LNCaP clone FGC (cell line): ENCODE measurements at regions not wholly inside any gene's neighbourhood (a gene's known extent, or its start where the extent isn't known, plus 50 kb on each side); places are given as distances from the start of the nearest gene placed in this dataset.

Source experiments
- DNase-seq: peaks from one replicate; pipeline ENCODE4 v3.0.0-alpha.2; 2011; ENCODE audit warnings: low read depth
- H3K4me3 ChIP-seq: 2 replicates; pipeline ENCODE4 v1.5.1; 2011; ENCODE audit warnings: mild to moderate bottlenecking, low read depth, low read length, control low read depth
- TF ChIP-seq, protein P1 (sequence below): IDR thresholded peaks from 2 replicates; pipeline ENCODE4 v1.5.1; 2012; ENCODE audit warnings: mild to moderate bottlenecking; ENCODE audit not compliant: control insufficient read depth, insufficient read depth; ENCODE audit errors: extremely low read depth

GRCh38 chr12:83996671-83997070 is 915.9 kb downstream of the SLC6A15 start:
- H3K4me3 ChIP-seq = no peak overlapping the region
- TF ChIP-seq, protein P1, sequence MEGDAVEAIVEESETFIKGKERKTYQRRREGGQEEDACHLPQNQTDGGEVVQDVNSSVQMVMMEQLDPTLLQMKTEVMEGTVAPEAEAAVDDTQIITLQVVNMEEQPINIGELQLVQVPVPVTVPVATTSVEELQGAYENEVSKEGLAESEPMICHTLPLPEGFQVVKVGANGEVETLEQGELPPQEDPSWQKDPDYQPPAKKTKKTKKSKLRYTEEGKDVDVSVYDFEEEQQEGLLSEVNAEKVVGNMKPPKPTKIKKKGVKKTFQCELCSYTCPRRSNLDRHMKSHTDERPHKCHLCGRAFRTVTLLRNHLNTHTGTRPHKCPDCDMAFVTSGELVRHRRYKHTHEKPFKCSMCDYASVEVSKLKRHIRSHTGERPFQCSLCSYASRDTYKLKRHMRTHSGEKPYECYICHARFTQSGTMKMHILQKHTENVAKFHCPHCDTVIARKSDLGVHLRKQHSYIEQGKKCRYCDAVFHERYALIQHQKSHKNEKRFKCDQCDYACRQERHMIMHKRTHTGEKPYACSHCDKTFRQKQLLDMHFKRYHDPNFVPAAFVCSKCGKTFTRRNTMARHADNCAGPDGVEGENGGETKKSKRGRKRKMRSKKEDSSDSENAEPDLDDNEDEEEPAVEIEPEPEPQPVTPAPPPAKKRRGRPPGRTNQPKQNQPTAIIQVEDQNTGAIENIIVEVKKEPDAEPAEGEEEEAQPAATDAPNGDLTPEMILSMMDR = no peak
- no peak for DNase-seq

DNA sequence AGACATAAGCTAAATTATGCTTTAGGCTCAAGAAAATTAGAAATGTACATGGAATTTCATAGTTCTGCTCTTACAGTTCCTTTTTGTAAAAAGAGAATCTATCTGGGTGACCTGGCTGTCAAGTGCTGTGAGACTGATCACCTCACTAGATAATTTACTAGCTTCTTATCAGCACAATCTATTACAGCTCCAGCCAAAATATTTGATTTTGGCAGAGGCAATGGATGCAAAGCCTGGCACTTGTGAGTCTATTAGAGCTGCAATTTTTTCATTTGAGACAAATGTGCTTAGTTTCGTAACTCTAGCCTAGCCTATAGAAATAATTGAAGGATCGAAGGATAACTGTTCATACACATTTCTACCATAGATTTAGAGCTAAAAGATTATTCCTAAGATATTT is 927.5 kb downstream of the SLC6A15 start:
- no peak overlapping the region for H3K4me3 ChIP-seq
- TF ChIP-seq, protein P1 = no peak
- DNase-seq = peak; percentile 42

DNA sequence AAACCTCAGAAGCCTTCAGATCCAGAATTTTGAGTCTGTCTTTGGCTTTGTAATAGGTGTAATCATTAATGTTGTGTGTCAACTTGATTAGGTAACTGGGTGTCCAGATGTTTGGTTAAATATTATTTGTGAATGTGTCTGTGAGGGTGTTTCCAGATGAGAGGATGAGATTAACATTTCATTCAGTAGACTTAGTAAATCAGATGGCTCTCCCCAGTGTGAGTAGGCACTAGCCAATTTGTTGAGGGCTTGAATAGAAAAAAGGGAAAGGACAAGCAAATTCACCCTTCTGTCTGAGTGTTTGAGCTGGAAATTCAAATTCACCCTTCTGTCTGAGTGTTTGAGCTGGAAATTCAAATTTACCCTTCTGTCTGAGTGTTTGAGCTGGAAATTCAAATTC is 932.2 kb downstream of the SLC6A15 start:
- TF ChIP-seq, protein P1 = no peak
- H3K4me3 ChIP-seq = no peak overlapping the region
- no peak for DNase-seq

DNA sequence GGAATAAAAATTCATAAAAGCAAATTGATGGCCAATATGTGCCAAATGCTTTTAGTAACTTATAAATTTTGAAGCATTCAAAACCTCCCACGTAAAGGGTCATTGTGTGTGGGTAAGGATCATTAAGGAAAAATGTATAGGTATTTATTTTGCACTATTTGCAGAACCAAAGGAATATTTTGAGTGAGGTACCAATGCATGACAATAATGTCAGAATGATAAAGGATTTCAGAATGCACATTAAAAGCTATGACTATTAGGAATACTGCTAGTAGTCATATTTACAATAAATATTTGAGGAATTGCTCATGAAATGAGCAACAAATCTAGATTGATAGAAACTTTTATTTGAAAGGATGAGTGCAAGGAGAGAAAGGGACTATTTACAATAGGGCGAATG is 932.8 kb downstream of the SLC6A15 start:
- DNase-seq = no peak
- H3K4me3 ChIP-seq = no peak overlapping the region
- TF ChIP-seq, protein P1 = no peak

DNA sequence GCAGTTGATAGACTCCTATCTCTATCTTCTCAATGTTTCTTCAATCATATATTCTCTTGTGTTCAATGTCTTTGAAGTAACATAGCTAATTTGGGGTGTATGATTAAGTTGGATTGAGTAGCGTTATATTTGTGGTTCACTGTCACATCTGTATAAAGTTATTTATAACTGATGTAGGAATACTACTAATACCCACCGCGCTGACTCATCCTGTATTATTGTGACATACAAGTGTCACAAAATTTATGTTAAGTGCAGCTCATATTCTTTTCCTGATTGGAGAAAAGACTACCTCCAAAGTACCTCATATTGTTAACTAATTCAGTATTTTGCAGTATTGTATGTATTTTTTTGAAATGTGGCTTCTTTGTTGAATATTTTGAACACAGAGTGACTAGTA is 940.8 kb downstream of the SLC6A15 start:
- no peak for DNase-seq
- TF ChIP-seq, protein P1 = no peak

DNA sequence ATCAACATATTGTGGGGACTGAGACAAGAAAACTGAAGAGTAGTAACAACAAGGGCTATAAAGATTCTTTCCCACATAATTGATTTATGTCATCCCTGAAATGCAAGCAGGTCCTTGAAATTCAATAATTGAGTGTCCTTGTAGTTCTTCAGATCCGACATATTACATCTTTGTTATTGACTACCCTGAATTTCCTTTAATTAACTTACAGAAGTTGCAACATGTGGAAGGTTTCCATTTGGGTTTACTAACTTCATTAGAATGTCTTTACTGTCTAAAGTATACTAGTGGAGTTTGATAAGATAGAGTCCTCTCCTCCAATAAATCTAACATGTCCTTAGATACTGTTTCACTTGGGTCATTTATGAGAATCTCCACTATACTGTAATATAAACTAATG is 951.8 kb downstream of the SLC6A15 start:
- TF ChIP-seq, protein P1 = no peak
- DNase-seq = no peak
- H3K4me3 ChIP-seq = no peak overlapping the region

More for the DNA sequence above, 940.8 kb downstream of the SLC6A15 start:
- no peak overlapping the region for H3K4me3 ChIP-seq

DNA sequence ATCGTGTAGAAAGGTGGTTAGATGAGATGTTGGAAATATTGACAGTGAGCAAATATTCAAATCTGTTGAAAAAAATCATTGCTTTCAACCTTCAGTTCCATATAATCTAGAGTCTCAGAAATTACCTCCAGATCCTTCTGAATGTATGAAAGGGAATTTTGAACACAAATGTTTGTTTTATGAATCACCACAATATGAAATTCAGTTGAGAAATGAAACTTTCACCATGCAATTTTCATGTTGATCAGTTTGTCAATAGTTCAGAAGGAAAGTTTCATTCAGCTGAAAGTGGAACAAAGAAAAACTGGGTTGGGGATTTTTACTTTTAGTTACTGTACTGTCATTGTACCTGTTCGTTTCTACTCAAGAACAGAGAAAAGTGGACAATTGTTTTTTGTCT is 953.6 kb downstream of the SLC6A15 start:
- no peak overlapping the region for H3K4me3 ChIP-seq
- TF ChIP-seq, protein P1 = no peak
- no peak for DNase-seq
